Gastroesophageal sphincter (tissue), 4 donors: ENCODE measurements at regions not wholly inside any gene's neighbourhood (a gene's known extent, or its start where the extent isn't known, plus 50 kb on each side); places are given as distances from the start of the nearest gene placed in this dataset.

Source experiments
- ATAC-seq: fragments of 150-250 bp; one replicate; pipeline ENCODE4 v1.9.1; 2016; ENCODE audit warnings: mild to moderate bottlenecking, moderate library complexity
- H3K27ac ChIP-seq, 4 donors: fragments of 200-600 bp; sonication (generic) in 3 of 4; 1 replicate in 3 of 4; 2 replicates in 1 of 4; pipeline ENCODE4 v1.5.1; 2016 to 2019
- H3K27me3 ChIP-seq: fragments of 200-600 bp; sonication (generic); one replicate; pipeline ENCODE4 v1.5.1; 2019
- H3K36me3 ChIP-seq, 2 donors: fragments of 200-600 bp; sonication (generic); one replicate each; pipeline ENCODE4 v1.5.1; 2019; ENCODE audit warnings: control low read depth in 1 of 2
- H3K4me1 ChIP-seq, 3 donors: fragments of 200-600 bp; sonication (generic); 1 replicate in 2 of 3; 2 replicates in 1 of 3; pipeline ENCODE4 v1.5.1; 2016 to 2019; ENCODE audit warnings: control low read depth in 2 of 3
- H3K4me3 ChIP-seq, 2 donors: fragments of 200-600 bp; sonication (generic); one replicate each; pipeline ENCODE4 v1.5.1; 2019; ENCODE audit warnings: mild to moderate bottlenecking in 1 of 2, moderate library complexity in 1 of 2
- H3K9me3 ChIP-seq, 3 donors: fragments of 200-600 bp; sonication (generic); one replicate each; pipeline ENCODE4 v1.5.1; 2017 to 2019; ENCODE audit warnings: control low read depth in 2 of 3
- CTCF ChIP-seq, 4 experiments: fragments of 200-600 bp in 2 of 4; fragments of 450-650 bp in 2 of 4; sonication (generic) in 1 of 4; IDR thresholded peaks; one replicate each; pipeline ENCODE4 v1.5.1; 2017 to 2019; ENCODE audit warnings: antibody characterized with exemption in 4 of 4, mild to moderate bottlenecking in 2 of 4, moderate library complexity in 2 of 4
- EP300 ChIP-seq: sonication (generic); formaldehyde crosslinking; IDR thresholded peaks from one replicate; pipeline ENCODE4 v1.6.1; 2017; ENCODE audit warnings: antibody characterized with exemption, mild to moderate bottlenecking
- POLR2A ChIP-seq, 2 donors: fragments of 450-650 bp; IDR thresholded peaks; one replicate each; pipeline ENCODE4 v1.6.1; 2017; ENCODE audit warnings: antibody characterized with exemption in 2 of 2, mild to moderate bottlenecking in 2 of 2, moderate library complexity in 1 of 2
- POLR2AphosphoS5 ChIP-seq: sonication (generic); formaldehyde crosslinking; IDR thresholded peaks from one replicate; pipeline ENCODE4 v1.6.1; 2017; ENCODE audit warnings: antibody characterized with exemption
- WGBS, 2 donors: methylation state at CpG; one replicate each; pipeline ENCODE4 v1.1.5; 2018; ENCODE audit warnings: low coverage in 1 of 2; 5-methylcytosine and 5-hydroxymethylcytosine counted together

GRCh38 chr11:36848660-36849059 is 250.6 kb upstream of the RAG2 start:
- Histone ChIP-seq H3K4me3 (no peak overlapping the region), H3K4me1 (no peaks in the 10 kb centered on the region), H3K27me3 (no peaks in the 10 kb centered on the region), H3K27ac (no peak overlapping the region), H3K9me3 (no peaks in the 10 kb centered on the region), H3K36me3 (no peaks in the 10 kb centered on the region)
- TF ChIP-seq CTCF (IDR thresholded peaks at IDR 0.05) (no peak), EP300 (no peak), POLR2A (IDR thresholded peaks at IDR 0.05) (no peak), POLR2AphosphoS5 (no peak)
- 35 to 44% methylated on average over 2 of the region's 2 CpGs for WGBS, 2 donors
- no peak for ATAC-seq

GRCh38 chr11:36840378-36840777 is 242.3 kb upstream of the RAG2 start:
- Histone ChIP-seq H3K27me3 (no peaks in the 10 kb centered on the region), H3K27ac (no peak overlapping the region), H3K4me3 (no peak overlapping the region), H3K4me1 (no peaks in the 10 kb centered on the region), H3K9me3 (peaks cover 0 to 5% (median 0%) of the 10 kb centered on the region in 3 donors), H3K36me3 (no peaks in the 10 kb centered on the region)
- TF ChIP-seq CTCF (IDR thresholded peaks at IDR 0.05) = no peak
- TF ChIP-seq POLR2A (IDR thresholded peaks at IDR 0.05) = no peak
- no peak for TF ChIP-seq EP300
- TF ChIP-seq POLR2AphosphoS5 = no peak
- no peak for ATAC-seq
- WGBS, 2 donors = 50 to 100% methylated on average over 1 of the region's 2 CpGs

GRCh38 chr11:36837831-36838437 is 239.9 kb upstream of the RAG2 start:
- no peak overlapping the region for H3K4me3 ChIP-seq
- WGBS, 2 donors = 80 to 100% methylated on average over 1 of the region's 1 CpG
- H3K36me3 ChIP-seq = no peaks in the 10 kb centered on the region
- H3K27ac ChIP-seq = no peak overlapping the region
- H3K9me3 ChIP-seq = peaks cover 0 to 5% (median 0%) of the 10 kb centered on the region in 3 donors
- H3K4me1 ChIP-seq = no peaks in the 10 kb centered on the region
- no peaks in the 10 kb centered on the region for H3K27me3 ChIP-seq
- no peak for ATAC-seq
- TF ChIP-seq POLR2A (IDR thresholded peaks at IDR 0.05) (no peak), EP300 (no peak), POLR2AphosphoS5 (no peak), CTCF (IDR thresholded peaks at IDR 0.05) (no peak)

- no peaks in the 10 kb centered on the region for H3K27me3 ChIP-seq
- no peak for ATAC-seq
Observed at GRCh38 chr11:36825251-36825650, 227.2 kb upstream of the RAG2 start.

More at GRCh38 chr11:36825251-36825650, 227.2 kb upstream of the RAG2 start:
- no peak overlapping the region for H3K27ac ChIP-seq
- H3K36me3 ChIP-seq = no peaks in the 10 kb centered on the region
- TF ChIP-seq POLR2A (IDR thresholded peaks at IDR 0.05) = no peak
- no peak for TF ChIP-seq POLR2AphosphoS5
- no peak for TF ChIP-seq CTCF (IDR thresholded peaks at IDR 0.05)
- no peak for TF ChIP-seq EP300
- H3K9me3 ChIP-seq = no peaks in the 10 kb centered on the region
- WGBS, 2 donors = 48 to 75% methylated on average over 9 to 10 of the region's 10 CpGs
- H3K4me1 ChIP-seq = no peaks in the 10 kb centered on the region
- H3K4me3 ChIP-seq = no peak overlapping the region
